ENCODE measurements at regions not wholly inside any gene's neighbourhood (a gene's known extent, or its start where the extent isn't known, plus 50 kb on each side); places are given as distances from the start of the nearest gene placed in this dataset.

DNA sequence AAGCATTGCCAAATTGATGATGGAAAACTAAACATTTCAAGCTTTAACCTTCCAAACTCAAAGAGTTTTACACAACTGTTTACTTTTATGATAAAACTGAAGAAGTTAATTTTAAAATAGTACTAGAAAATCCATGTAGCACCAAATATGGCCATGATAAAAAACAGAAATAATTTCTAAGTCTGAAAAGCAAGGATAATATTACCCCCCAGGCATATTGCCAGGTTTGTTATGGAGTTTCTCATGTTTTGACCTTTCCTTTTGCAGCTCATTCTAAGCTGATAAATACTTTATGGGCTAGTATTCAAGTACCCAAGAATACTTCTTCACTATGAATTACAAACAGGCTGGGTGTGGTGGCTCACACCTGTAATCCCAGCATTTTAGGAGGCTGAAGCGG, 209.9 kb upstream of the ZFP64 start:
- TF ChIP-seq, protein P1, sequence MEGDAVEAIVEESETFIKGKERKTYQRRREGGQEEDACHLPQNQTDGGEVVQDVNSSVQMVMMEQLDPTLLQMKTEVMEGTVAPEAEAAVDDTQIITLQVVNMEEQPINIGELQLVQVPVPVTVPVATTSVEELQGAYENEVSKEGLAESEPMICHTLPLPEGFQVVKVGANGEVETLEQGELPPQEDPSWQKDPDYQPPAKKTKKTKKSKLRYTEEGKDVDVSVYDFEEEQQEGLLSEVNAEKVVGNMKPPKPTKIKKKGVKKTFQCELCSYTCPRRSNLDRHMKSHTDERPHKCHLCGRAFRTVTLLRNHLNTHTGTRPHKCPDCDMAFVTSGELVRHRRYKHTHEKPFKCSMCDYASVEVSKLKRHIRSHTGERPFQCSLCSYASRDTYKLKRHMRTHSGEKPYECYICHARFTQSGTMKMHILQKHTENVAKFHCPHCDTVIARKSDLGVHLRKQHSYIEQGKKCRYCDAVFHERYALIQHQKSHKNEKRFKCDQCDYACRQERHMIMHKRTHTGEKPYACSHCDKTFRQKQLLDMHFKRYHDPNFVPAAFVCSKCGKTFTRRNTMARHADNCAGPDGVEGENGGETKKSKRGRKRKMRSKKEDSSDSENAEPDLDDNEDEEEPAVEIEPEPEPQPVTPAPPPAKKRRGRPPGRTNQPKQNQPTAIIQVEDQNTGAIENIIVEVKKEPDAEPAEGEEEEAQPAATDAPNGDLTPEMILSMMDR (conservative IDR thresholded peaks at IDR 0.05), result no peak
- no peak for TF ChIP-seq EZH2 (IDR thresholded peaks at IDR 0.05; ENCODE audit: low read depth)

Data from PC-9 (cell line).